ENCODE measurements at regions not wholly inside any gene's neighbourhood (a gene's known extent, or its start where the extent isn't known, plus 50 kb on each side); places are given as distances from the start of the nearest gene placed in this dataset.

DNA sequence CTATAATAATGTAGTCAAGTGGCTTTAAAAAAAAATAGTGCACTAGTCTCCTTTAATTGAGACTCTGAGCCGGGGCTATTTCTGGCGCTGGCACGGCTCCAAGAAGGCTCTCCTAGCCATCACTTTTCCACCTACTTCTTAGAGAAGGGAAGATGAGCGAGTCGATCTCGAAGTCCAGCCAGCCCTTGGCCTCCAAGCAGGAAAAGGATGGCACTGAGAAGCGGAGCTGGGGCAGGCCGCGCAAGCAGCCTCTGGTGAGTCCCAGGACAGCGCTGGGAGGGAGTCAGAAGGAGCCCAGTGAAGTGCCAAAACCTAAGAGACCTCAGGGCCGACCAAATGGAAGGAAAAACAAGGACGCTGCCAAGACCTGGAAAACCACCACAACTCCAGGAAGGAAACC lies 531.9 kb downstream of the MAGEB5 start:
- Mint-ChIP-seq H3K27me3 (no peaks in the 10 kb centered on the region), H3K27ac (no peak overlapping the region), H3K4me1 (no peaks in the 10 kb centered on the region), H3K4me3 (no peak overlapping the region), H3K9me3 (ENCODE audit: insufficient read depth) (no peaks in the 10 kb centered on the region)
- Histone ChIP-seq H2AFZ (ENCODE audit: insufficient read depth, low read depth, low read length, poor library complexity, severe bottlenecking) (no peak overlapping the region), H3K36me3 (replicated peaks in 1 of 2; ENCODE audit: control extremely low read depth in 1 of 2, control insufficient read depth in 1 of 2, extremely low read depth in 1 of 2, insufficient read depth in 2 of 2, low read length in 1 of 2) (no peaks in the 10 kb centered on the region), H3K9ac (ENCODE audit: low read length) (no peak overlapping the region), H3K27me3 (replicated peaks in 1 of 4; ENCODE audit: control extremely low read depth in 1 of 4, control insufficient read depth in 3 of 4, insufficient read depth in 4 of 4, low read length in 3 of 4) (no peaks in the 10 kb centered on the region), H3K79me2 (ENCODE audit: control insufficient read depth, insufficient read depth, low read length) (no peaks in the 10 kb centered on the region), H3K4me1 (ENCODE audit: control insufficient read depth in 2 of 2, insufficient read depth in 2 of 2, low read length in 2 of 2) (no peaks in the 10 kb centered on the region), H3K4me3 (ENCODE audit: control extremely low read depth in 1 of 5, extremely low read depth in 1 of 5, insufficient read depth in 1 of 5, low read depth in 2 of 5, low read length in 4 of 5) (no peak overlapping the region), H3K9me3 (ENCODE audit: control extremely low read depth in 1 of 3, control insufficient read depth in 2 of 3, insufficient read depth in 1 of 3, low read length in 2 of 3) (peaks cover 0 to 3% (median 0%) of the 10 kb centered on the region in 3 donors), H3K27ac (ENCODE audit: low read length in 2 of 2) (no peak overlapping the region), H4K20me1 (ENCODE audit: control insufficient read depth, insufficient read depth, low read length, poor library complexity, severe bottlenecking) (no peaks in the 10 kb centered on the region), H3K4me2 (replicated peaks; ENCODE audit: low read depth, low read length, poor library complexity, severe bottlenecking) (no peak overlapping the region)
- ChIA-PET CTCF (no interaction called here), POLR2A (no interaction called here)
- DNase-seq = no peak
- intact Hi-C loops (cut with micrococcal nuclease) = no loop called here
- no peak for ATAC-seq (ENCODE audit: low read depth)
- TF ChIP-seq EZH2 (IDR thresholded peaks at IDR 0.05; ENCODE audit: borderline replicate concordance, insufficient read depth, low read depth, low read length, poor library complexity, severe bottlenecking) = no peak
- TF ChIP-seq, protein P1, sequence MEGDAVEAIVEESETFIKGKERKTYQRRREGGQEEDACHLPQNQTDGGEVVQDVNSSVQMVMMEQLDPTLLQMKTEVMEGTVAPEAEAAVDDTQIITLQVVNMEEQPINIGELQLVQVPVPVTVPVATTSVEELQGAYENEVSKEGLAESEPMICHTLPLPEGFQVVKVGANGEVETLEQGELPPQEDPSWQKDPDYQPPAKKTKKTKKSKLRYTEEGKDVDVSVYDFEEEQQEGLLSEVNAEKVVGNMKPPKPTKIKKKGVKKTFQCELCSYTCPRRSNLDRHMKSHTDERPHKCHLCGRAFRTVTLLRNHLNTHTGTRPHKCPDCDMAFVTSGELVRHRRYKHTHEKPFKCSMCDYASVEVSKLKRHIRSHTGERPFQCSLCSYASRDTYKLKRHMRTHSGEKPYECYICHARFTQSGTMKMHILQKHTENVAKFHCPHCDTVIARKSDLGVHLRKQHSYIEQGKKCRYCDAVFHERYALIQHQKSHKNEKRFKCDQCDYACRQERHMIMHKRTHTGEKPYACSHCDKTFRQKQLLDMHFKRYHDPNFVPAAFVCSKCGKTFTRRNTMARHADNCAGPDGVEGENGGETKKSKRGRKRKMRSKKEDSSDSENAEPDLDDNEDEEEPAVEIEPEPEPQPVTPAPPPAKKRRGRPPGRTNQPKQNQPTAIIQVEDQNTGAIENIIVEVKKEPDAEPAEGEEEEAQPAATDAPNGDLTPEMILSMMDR (IDR thresholded peaks at IDR 0.05) = no peak
- WGBS (ENCODE audit: insufficient coverage) = no CpG with 5 or more reads among the region's 12 CpGs

DNA sequence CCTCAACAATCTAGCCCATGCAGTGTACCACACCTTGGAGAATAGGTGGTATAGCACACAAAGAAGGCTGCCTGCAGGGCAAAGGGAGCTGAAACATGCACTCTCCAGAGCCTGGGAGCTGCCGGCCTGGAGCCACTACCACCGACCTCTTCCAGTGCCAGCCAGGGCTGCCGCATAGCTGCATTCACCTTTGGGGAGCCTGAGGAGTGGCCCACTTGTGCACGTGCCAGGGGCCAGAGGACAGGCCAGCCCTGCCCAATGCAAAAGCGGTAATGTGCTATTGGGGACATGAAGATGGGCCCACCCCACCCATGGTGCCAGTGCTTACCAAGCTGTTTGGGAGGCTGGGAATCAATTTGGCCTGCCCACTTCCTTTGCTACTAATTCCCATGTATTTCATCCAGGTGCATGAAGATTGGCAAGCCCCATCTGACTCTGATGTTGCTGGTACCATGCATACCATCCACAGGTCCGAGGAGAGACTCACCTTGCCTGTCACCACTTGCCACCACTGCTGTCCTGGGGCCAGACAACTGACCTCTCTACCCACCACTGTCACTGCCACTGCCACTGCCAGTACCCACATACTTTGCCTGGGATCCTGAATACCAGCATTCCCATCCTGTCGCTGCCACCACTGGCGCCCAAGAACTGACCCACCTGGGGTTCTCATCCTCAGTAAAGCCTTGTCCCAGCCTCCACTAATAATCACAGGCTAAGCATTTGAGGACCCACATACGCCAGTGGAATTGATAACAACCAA lies 506.9 kb downstream of the MAGEB5 start:
- no peak for DNase-seq
- Mint-ChIP-seq H3K27ac (no peak overlapping the region), H3K4me3 (no peak overlapping the region), H3K4me1 (no peaks in the 10 kb centered on the region), H3K27me3 (no peaks in the 10 kb centered on the region), H3K9me3 (ENCODE audit: insufficient read depth) (peaks cover 2% of the 10 kb centered on the region)
- Histone ChIP-seq H4K20me1 (ENCODE audit: control insufficient read depth, insufficient read depth, low read length, poor library complexity, severe bottlenecking) (no peaks in the 10 kb centered on the region), H3K27ac (ENCODE audit: low read length in 2 of 2) (no peak overlapping the region), H2AFZ (ENCODE audit: insufficient read depth, low read depth, low read length, poor library complexity, severe bottlenecking) (no peak overlapping the region), H3K27me3 (replicated peaks in 1 of 4; ENCODE audit: control extremely low read depth in 1 of 4, control insufficient read depth in 3 of 4, insufficient read depth in 4 of 4, low read length in 3 of 4) (no peaks in the 10 kb centered on the region), H3K4me3 (ENCODE audit: control extremely low read depth in 1 of 5, extremely low read depth in 1 of 5, insufficient read depth in 1 of 5, low read depth in 2 of 5, low read length in 4 of 5) (no peak overlapping the region), H3K79me2 (ENCODE audit: control insufficient read depth, insufficient read depth, low read length) (no peaks in the 10 kb centered on the region), H3K9me3 (ENCODE audit: control extremely low read depth in 1 of 3, control insufficient read depth in 2 of 3, insufficient read depth in 1 of 3, low read length in 2 of 3) (peaks cover 0 to 2% (median 0%) of the 10 kb centered on the region in 3 donors), H3K4me1 (ENCODE audit: control insufficient read depth in 2 of 2, insufficient read depth in 2 of 2, low read length in 2 of 2) (no peaks in the 10 kb centered on the region), H3K9ac (ENCODE audit: low read length) (no peak overlapping the region), H3K4me2 (replicated peaks; ENCODE audit: low read depth, low read length, poor library complexity, severe bottlenecking) (no peak overlapping the region), H3K36me3 (replicated peaks in 1 of 2; ENCODE audit: control extremely low read depth in 1 of 2, control insufficient read depth in 1 of 2, extremely low read depth in 1 of 2, insufficient read depth in 2 of 2, low read length in 1 of 2) (no peaks in the 10 kb centered on the region)
- intact Hi-C loops (cut with micrococcal nuclease) = no loop called here
- no peak for ATAC-seq (ENCODE audit: low read depth)
- ChIA-PET CTCF (no interaction called here), POLR2A (no interaction called here)
- TF ChIP-seq EZH2 (IDR thresholded peaks at IDR 0.05; ENCODE audit: borderline replicate concordance, insufficient read depth, low read depth, low read length, poor library complexity, severe bottlenecking) = no peak
- TF ChIP-seq, protein P1 (IDR thresholded peaks at IDR 0.05) = no peak
- 88% methylated on average over 6 of the region's 9 CpGs for WGBS (ENCODE audit: insufficient coverage)
